ENCODE measurements at regions not wholly inside any gene's neighbourhood (a gene's known extent, or its start where the extent isn't known, plus 50 kb on each side); places are given as distances from the start of the nearest gene placed in this dataset.

GRCh38 chr3:26365706-26366105 is 256.9 kb upstream of the LRRC3B start:
- no peak for DNase-seq (ENCODE audit: low read depth in 2 of 2)

- no peak for DNase-seq (ENCODE audit: low read depth in 2 of 2)
Measured at GRCh38 chr3:26368312-26368711, 254.3 kb upstream of the LRRC3B start.

- no peak for DNase-seq (ENCODE audit: low read depth in 2 of 2)
Measured at GRCh38 chr3:26369133-26369532, 253.4 kb upstream of the LRRC3B start.

- DNase-seq (ENCODE audit: low read depth in 2 of 2): no peak
Measured at GRCh38 chr3:26375843-26376530, 246.6 kb upstream of the LRRC3B start.

- no peak for DNase-seq (ENCODE audit: low read depth in 2 of 2)
Measured at GRCh38 chr3:26381411-26381810, 241.2 kb upstream of the LRRC3B start.

GRCh38 chr3:26406636-26407035 is 215.9 kb upstream of the LRRC3B start:
- DNase-seq (ENCODE audit: low read depth in 2 of 2): no peak

- no peak for DNase-seq (ENCODE audit: low read depth in 2 of 2)
Measured at GRCh38 chr3:26418553-26418952, 204.0 kb upstream of the LRRC3B start.

GRCh38 chr3:26422415-26422814 is 200.2 kb upstream of the LRRC3B start:
- no peak for DNase-seq (ENCODE audit: low read depth in 2 of 2)

GRCh38 chr3:26425076-26425475 is 197.5 kb upstream of the LRRC3B start:
- no peak for DNase-seq (ENCODE audit: low read depth in 2 of 2)

GRCh38 chr3:26428992-26429391 is 193.6 kb upstream of the LRRC3B start:
- no peak for DNase-seq (ENCODE audit: low read depth in 2 of 2)

- no peak for DNase-seq (ENCODE audit: low read depth in 2 of 2)
Measured at GRCh38 chr3:26437678-26438077, 184.9 kb upstream of the LRRC3B start.

- no peak for DNase-seq (ENCODE audit: low read depth in 2 of 2)
Measured at GRCh38 chr3:26438325-26438940, 184.1 kb upstream of the LRRC3B start.

- no peak for DNase-seq (ENCODE audit: low read depth in 2 of 2)
Measured at GRCh38 chr3:26438981-26439884, 183.3 kb upstream of the LRRC3B start.

- DNase-seq (ENCODE audit: low read depth in 2 of 2): no peak
Measured at GRCh38 chr3:26449996-26450395, 172.6 kb upstream of the LRRC3B start.

- no peak for DNase-seq (ENCODE audit: low read depth in 2 of 2)
Measured at GRCh38 chr3:26452363-26452762, 170.2 kb upstream of the LRRC3B start.

- no peak for DNase-seq (ENCODE audit: low read depth in 2 of 2)
Measured at GRCh38 chr3:26460985-26461384, 161.6 kb upstream of the LRRC3B start.

GRCh38 chr3:26472345-26472744 is 150.2 kb upstream of the LRRC3B start:
- DNase-seq (ENCODE audit: low read depth in 2 of 2): no peak

- DNase-seq (ENCODE audit: low read depth in 2 of 2): no peak
Measured at GRCh38 chr3:26474706-26475105, 147.9 kb upstream of the LRRC3B start.

GRCh38 chr3:26480377-26480776 is 142.2 kb upstream of the LRRC3B start:
- no peak for DNase-seq (ENCODE audit: low read depth in 2 of 2)

- no peak for DNase-seq (ENCODE audit: low read depth in 2 of 2)
Measured at GRCh38 chr3:26484140-26484539, 138.4 kb upstream of the LRRC3B start.

- DNase-seq (ENCODE audit: low read depth in 2 of 2): no peak
Measured at GRCh38 chr3:26498271-26498670, 124.3 kb upstream of the LRRC3B start.

- DNase-seq (ENCODE audit: low read depth in 2 of 2): no peak
Measured at GRCh38 chr3:26505399-26505798, 117.2 kb upstream of the LRRC3B start.

All from stimulated activated CD4-positive, alpha-beta T cell treated with anti-CD3 and anti-CD28 coated beads, Interleukin-12 subunit alpha, Interleukin-12 subunit beta, amount 100 ng/mL, for 24 hours (primary cell).